ENCODE measurements at regions not wholly inside any gene's neighbourhood (a gene's known extent, or its start where the extent isn't known, plus 50 kb on each side); places are given as distances from the start of the nearest gene placed in this dataset.

DNA sequence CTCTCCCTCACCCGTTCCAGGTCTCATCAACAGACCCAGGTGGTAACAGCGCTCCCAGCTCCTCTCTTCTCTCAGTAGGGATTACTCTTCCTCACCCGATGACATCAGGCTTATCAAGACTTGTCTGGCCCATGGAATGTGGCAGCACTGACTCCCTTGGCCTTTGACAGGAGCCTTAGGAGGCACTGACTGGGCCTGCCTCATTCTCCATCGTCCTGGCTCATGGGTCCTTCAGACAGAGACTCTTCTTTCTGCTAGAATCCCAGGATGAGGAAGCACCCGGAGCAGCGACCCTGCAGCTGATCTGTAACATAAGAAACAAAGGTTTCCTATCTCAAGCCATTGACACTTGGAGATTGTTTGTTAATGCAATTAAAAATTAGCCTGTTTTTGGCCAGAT, 1063.6 kb downstream of the TBC1D22A start:
- dilution Hi-C loops (cut with HindIII; ENCODE audit: low sequenced_read_pairs, unreplicated experiment): no loop called here
- Histone ChIP-seq H2BK15ac (ENCODE audit: low read depth, low read length) (no peak overlapping the region), H3K18ac (ENCODE audit: low read depth, low read length) (no peak overlapping the region), H2BK20ac (ENCODE audit: low read depth, low read length) (no peak overlapping the region), H3K4me2 (ENCODE audit: low read depth, low read length) (no peak overlapping the region), H2AK9ac (replicated peaks; ENCODE audit: low read depth, low read length, poor library complexity) (no peak overlapping the region), H3K23ac (ENCODE audit: low read depth, low read length) (no peak overlapping the region), H3K27ac (ENCODE audit: insufficient read depth, low read length) (no peak overlapping the region), H3K4me1 (ENCODE audit: control insufficient read depth, insufficient read depth, low read length) (no peaks in the 10 kb centered on the region), H3K56ac (ENCODE audit: extremely low read depth, insufficient read depth, low read length) (no peak overlapping the region), H4K91ac (ENCODE audit: insufficient read depth, low read depth, low read length) (no peak overlapping the region), H4K8ac (ENCODE audit: low read depth in 2 of 2, low read length in 2 of 2) (no peak overlapping the region), H3K79me1 (ENCODE audit: low read depth in 1 of 2, low read length in 2 of 2) (no peaks in the 10 kb centered on the region), H2AK5ac (ENCODE audit: low read depth, low read length) (no peak overlapping the region), H3K9ac (ENCODE audit: low read depth, low read length) (no peak overlapping the region), H3K4ac (ENCODE audit: low read depth, low read length) (no peak overlapping the region), H2AFZ (replicated peaks; ENCODE audit: low read length, poor library complexity) (no peak overlapping the region), H3K36me3 (ENCODE audit: control insufficient read depth, insufficient read depth, low read length) (no peaks in the 10 kb centered on the region), H3K14ac (replicated peaks; ENCODE audit: low read depth, low read length) (no peak overlapping the region), H3K4me3 (ENCODE audit: insufficient read depth, low read depth, low read length) (no peak overlapping the region), H3K9me3 (ENCODE audit: control insufficient read depth, insufficient read depth, low read length) (peaks cover 26% of the 10 kb centered on the region), H2BK120ac (ENCODE audit: low read depth, low read length) (no peak overlapping the region), H2BK5ac (ENCODE audit: low read depth, low read length, poor library complexity, severe bottlenecking) (no peak overlapping the region), H4K20me1 (ENCODE audit: insufficient read depth, low read length) (no peaks in the 10 kb centered on the region), H3K9me1 (ENCODE audit: insufficient read depth, low read length) (no peaks in the 10 kb centered on the region), H3K27me3 (ENCODE audit: control insufficient read depth, insufficient read depth, low read length) (no peaks in the 10 kb centered on the region), H4K5ac (ENCODE audit: low read depth, low read length) (no peak overlapping the region)
- CTCF ChIA-PET: no interaction called here
- POLR2A ChIA-PET (ENCODE audit: unreplicated experiment): no interaction called here
- TF ChIP-seq, protein P1, sequence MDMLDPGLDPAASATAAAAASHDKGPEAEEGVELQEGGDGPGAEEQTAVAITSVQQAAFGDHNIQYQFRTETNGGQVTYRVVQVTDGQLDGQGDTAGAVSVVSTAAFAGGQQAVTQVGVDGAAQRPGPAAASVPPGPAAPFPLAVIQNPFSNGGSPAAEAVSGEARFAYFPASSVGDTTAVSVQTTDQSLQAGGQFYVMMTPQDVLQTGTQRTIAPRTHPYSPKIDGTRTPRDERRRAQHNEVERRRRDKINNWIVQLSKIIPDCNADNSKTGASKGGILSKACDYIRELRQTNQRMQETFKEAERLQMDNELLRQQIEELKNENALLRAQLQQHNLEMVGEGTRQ (IDR thresholded peaks at IDR 0.05; ENCODE audit: low read depth, low read length): no peak
- TF ChIP-seq RCOR1 (IDR thresholded peaks at IDR 0.05; ENCODE audit: insufficient replicate concordance, low read length) (no peak), RAD21 (IDR thresholded peaks at IDR 0.05; ENCODE audit: low read length) (no peak)
- TF ChIP-seq, protein P2, sequence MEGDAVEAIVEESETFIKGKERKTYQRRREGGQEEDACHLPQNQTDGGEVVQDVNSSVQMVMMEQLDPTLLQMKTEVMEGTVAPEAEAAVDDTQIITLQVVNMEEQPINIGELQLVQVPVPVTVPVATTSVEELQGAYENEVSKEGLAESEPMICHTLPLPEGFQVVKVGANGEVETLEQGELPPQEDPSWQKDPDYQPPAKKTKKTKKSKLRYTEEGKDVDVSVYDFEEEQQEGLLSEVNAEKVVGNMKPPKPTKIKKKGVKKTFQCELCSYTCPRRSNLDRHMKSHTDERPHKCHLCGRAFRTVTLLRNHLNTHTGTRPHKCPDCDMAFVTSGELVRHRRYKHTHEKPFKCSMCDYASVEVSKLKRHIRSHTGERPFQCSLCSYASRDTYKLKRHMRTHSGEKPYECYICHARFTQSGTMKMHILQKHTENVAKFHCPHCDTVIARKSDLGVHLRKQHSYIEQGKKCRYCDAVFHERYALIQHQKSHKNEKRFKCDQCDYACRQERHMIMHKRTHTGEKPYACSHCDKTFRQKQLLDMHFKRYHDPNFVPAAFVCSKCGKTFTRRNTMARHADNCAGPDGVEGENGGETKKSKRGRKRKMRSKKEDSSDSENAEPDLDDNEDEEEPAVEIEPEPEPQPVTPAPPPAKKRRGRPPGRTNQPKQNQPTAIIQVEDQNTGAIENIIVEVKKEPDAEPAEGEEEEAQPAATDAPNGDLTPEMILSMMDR (conservative IDR thresholded peaks at IDR 0.05; ENCODE audit: low read depth, low read length): no peak
- in situ Hi-C loops (cut with MboI; ENCODE audit: low sequenced_read_pairs): no loop called here
- no TSS peak for BruUV-seq (replicated peaks)
- no CpG with 5 or more reads among the region's 6 CpGs for WGBS, 2 experiments (ENCODE audit: extremely low coverage in 2 of 2, insufficient read length in 1 of 2)
- intact Hi-C loops (cut with micrococcal nuclease): no loop called here
- no peak for DNase-seq
- ATAC-seq (ENCODE audit: low read depth): no peak

All from IMR-90 (cell line).